H9 (cell line): ENCODE measurements at regions not wholly inside any gene's neighbourhood (a gene's known extent, or its start where the extent isn't known, plus 50 kb on each side); places are given as distances from the start of the nearest gene placed in this dataset.

ENCODE experiments used
- DNase-seq: peaks from one replicate; pipeline ENCODE4 v3.0.0-alpha.2; 2017
- H2AFZ ChIP-seq: one replicate; pipeline ENCODE4 v1.6.1; 2013; ENCODE audit warnings: mild to moderate bottlenecking, low read length, control low read depth, moderate library complexity
- H2AK5ac ChIP-seq: 2 replicates; pipeline ENCODE4 v1.6.1; 2013; ENCODE audit warnings: low read length, control low read depth, mixed read lengths; ENCODE audit not compliant: insufficient read length
- H2BK120ac ChIP-seq: one replicate; pipeline ENCODE4 v1.6.1; 2013; ENCODE audit warnings: low read depth, mild to moderate bottlenecking, low read length, control low read depth, inconsistent platforms; ENCODE audit not compliant: poor library complexity, severe bottlenecking
- H2BK12ac ChIP-seq: 2 replicates; pipeline ENCODE4 v1.6.1; 2013; ENCODE audit warnings: low read length, control low read depth, mixed read lengths, low read depth; ENCODE audit not compliant: insufficient read length
- H2BK15ac ChIP-seq: 2 replicates; pipeline ENCODE4 v1.6.1; 2013; ENCODE audit warnings: low read depth, low read length, control low read depth
- H2BK20ac ChIP-seq: one replicate; pipeline ENCODE4 v1.6.1; 2013; ENCODE audit warnings: low read depth, mild to moderate bottlenecking, low read length, control low read depth, inconsistent platforms; ENCODE audit not compliant: poor library complexity, severe bottlenecking
- H2BK5ac ChIP-seq: 2 replicates; pipeline ENCODE4 v1.6.1; 2013; ENCODE audit warnings: low read length, control low read depth, mixed read lengths; ENCODE audit not compliant: insufficient read length
- H3K14ac ChIP-seq: 2 replicates; pipeline ENCODE4 v1.6.1; 2013; ENCODE audit warnings: low read length, control low read depth; ENCODE audit not compliant: insufficient read depth
- H3K18ac ChIP-seq: 2 replicates; pipeline ENCODE4 v1.6.1; 2013; ENCODE audit warnings: low read depth, mild to moderate bottlenecking, mixed read lengths, low read length, control low read depth; ENCODE audit not compliant: insufficient read length
- H3K23ac ChIP-seq: 2 replicates; pipeline ENCODE4 v1.6.1; 2013; ENCODE audit warnings: low read length, control low read depth, mixed read lengths, low read depth; ENCODE audit not compliant: insufficient read length
- H3K23me2 ChIP-seq: 2 replicates; pipeline ENCODE4 v1.6.1; 2013; ENCODE audit warnings: low read depth, mild to moderate bottlenecking, mixed read lengths, low read length, control low read depth; ENCODE audit not compliant: insufficient read length, poor library complexity, severe bottlenecking
- H3K27ac ChIP-seq: 2 replicates; pipeline ENCODE4 v1.5.1; 2013; ENCODE audit warnings: low read length, control low read depth, mixed read lengths, low read depth; ENCODE audit not compliant: insufficient read length
- H3K27me3 ChIP-seq: 2 replicates; pipeline ENCODE4 v1.6.1; 2013; ENCODE audit warnings: low read length, control low read depth, inconsistent platforms; ENCODE audit not compliant: insufficient read depth
- H3K4ac ChIP-seq: 2 replicates; pipeline ENCODE4 v1.6.1; 2013; ENCODE audit warnings: low read depth, mild to moderate bottlenecking, control low read depth, inconsistent platforms, low read length, moderate library complexity
- H3K4me1 ChIP-seq: 2 replicates; pipeline ENCODE4 v1.6.1; 2013; ENCODE audit warnings: low read length, control low read depth, inconsistent platforms; ENCODE audit not compliant: insufficient read depth
- H3K4me2 ChIP-seq: 2 replicates; pipeline ENCODE4 v1.6.1; 2013; ENCODE audit warnings: low read length, control low read depth, mixed read lengths; ENCODE audit not compliant: insufficient read length, insufficient read depth
- H3K56ac ChIP-seq: 2 replicates; pipeline ENCODE4 v1.6.1; 2013; ENCODE audit warnings: low read depth, mild to moderate bottlenecking, mixed read lengths, low read length, control low read depth; ENCODE audit not compliant: insufficient read length
- H3K79me1 ChIP-seq: 2 replicates; pipeline ENCODE4 v1.6.1; 2013; ENCODE audit warnings: low read depth, mild to moderate bottlenecking, moderate library complexity, low read length, control low read depth, inconsistent platforms; ENCODE audit not compliant: insufficient read depth, poor library complexity, severe bottlenecking
- H3K79me2 ChIP-seq: 2 replicates; pipeline ENCODE4 v1.6.1; 2013; ENCODE audit warnings: low read length, control low read depth, inconsistent platforms; ENCODE audit not compliant: insufficient read depth
- H3K9ac ChIP-seq: 2 replicates; pipeline ENCODE4 v1.6.1; 2013; ENCODE audit warnings: low read length, control low read depth, mixed read lengths; ENCODE audit not compliant: insufficient read length; ENCODE audit errors: extremely low read depth
- H3K9me3 ChIP-seq: one replicate; pipeline ENCODE4 v1.6.1; 2013; ENCODE audit warnings: low read depth, low read length, inconsistent platforms; ENCODE audit not compliant: control insufficient read depth
- H3T11ph ChIP-seq: one replicate; pipeline ENCODE4 v1.6.1; 2013; ENCODE audit warnings: mild to moderate bottlenecking, low read length, control low read depth, inconsistent platforms
- H4K20me1 ChIP-seq: one replicate; pipeline ENCODE4 v1.6.1; 2013; ENCODE audit not compliant: control insufficient read depth, insufficient read length, insufficient read depth
- H4K5ac ChIP-seq: 2 replicates; pipeline ENCODE4 v1.6.1; 2013; ENCODE audit warnings: low read depth, mild to moderate bottlenecking, mixed read lengths, low read length, control low read depth; ENCODE audit not compliant: insufficient read length
- H4K8ac ChIP-seq: replicated peaks from 2 replicates; pipeline ENCODE4 v1.6.1; 2013; ENCODE audit warnings: low read length, control low read depth, mixed read lengths, low read depth; ENCODE audit not compliant: insufficient read length
- H4K91ac ChIP-seq: 2 replicates; pipeline ENCODE4 v1.6.1; 2013; ENCODE audit warnings: low read depth, mild to moderate bottlenecking, moderate library complexity, mixed read lengths, low read length, control low read depth; ENCODE audit not compliant: insufficient read length
- H3K27ac Mint-ChIP-seq, 3 experiments: 2 replicates in 2 of 3; 3 replicates in 1 of 3; pipeline ENCODE4 v1.8.0; 2020 to 2021; ENCODE audit warnings: mixed read lengths in 3 of 3, mild to moderate bottlenecking in 1 of 3, moderate library complexity in 1 of 3
- H3K27me3 Mint-ChIP-seq: 2 replicates; pipeline ENCODE4 v1.8.0; 2021; ENCODE audit warnings: low read depth, mild to moderate bottlenecking, moderate library complexity, mixed read lengths
- H3K36me3 Mint-ChIP-seq, 3 experiments: 2 replicates in 2 of 3; 3 replicates in 1 of 3; pipeline ENCODE4 v1.8.0; 2020 to 2021; ENCODE audit warnings: low read depth in 3 of 3, mixed read lengths in 3 of 3; ENCODE audit not compliant: insufficient read depth in 1 of 3
- H3K4me1 Mint-ChIP-seq, 2 experiments: 2 replicates each; pipeline ENCODE4 v1.8.0; 2020; ENCODE audit warnings: mixed read lengths in 2 of 2
- H3K4me3 Mint-ChIP-seq, 2 experiments: 2 replicates in 1 of 2; 3 replicates in 1 of 2; pipeline ENCODE4 v1.8.0; 2020 to 2021; ENCODE audit warnings: mild to moderate bottlenecking in 2 of 2, mixed read lengths in 2 of 2, moderate library complexity in 1 of 2
- H3K9me3 Mint-ChIP-seq, 2 experiments: 2 replicates in 1 of 2; 3 replicates in 1 of 2; pipeline ENCODE4 v1.8.0; 2020; ENCODE audit warnings: mild to moderate bottlenecking in 2 of 2, mixed read lengths in 2 of 2, moderate library complexity in 1 of 2
- CTCF ChIP-seq: fragments of 200-600 bp; sonication (generic); conservative IDR thresholded peaks from 3 replicates; pipeline ENCODE4 v1.8.0; 2021; ENCODE audit warnings: antibody characterized with exemption, mild to moderate bottlenecking
- WGBS: extraction: QIAGEN DNeasy Blood & Tissue Kit; methylation state at CpG from one replicate; pipeline ENCODE4 v1.1.7; 2013; ENCODE audit warnings: missing lambda C conversion rate, low lambda C conversion rate, mixed read lengths; ENCODE audit not compliant: insufficient read length; ENCODE audit errors: extremely low coverage; 5-methylcytosine and 5-hydroxymethylcytosine counted together

GRCh38 chr12:91424506-91424905, 241.9 kb upstream of the DCN start:
- no peak overlapping the region for H2BK15ac ChIP-seq
- TF ChIP-seq CTCF: no peak
- no peaks in the 10 kb centered on the region for H3K23me2 ChIP-seq
- H3K4me3 Mint-ChIP-seq: no peak overlapping the region
- no peak overlapping the region for H3K4me2 ChIP-seq
- no peaks in the 10 kb centered on the region for H3K9me3 ChIP-seq
- H4K91ac ChIP-seq: no peak overlapping the region
- H4K20me1 ChIP-seq: no peaks in the 10 kb centered on the region
- H3K27me3 ChIP-seq: no peaks in the 10 kb centered on the region
- no peak overlapping the region for H4K5ac ChIP-seq
- no peaks in the 10 kb centered on the region for H3K79me1 ChIP-seq
- no peak for DNase-seq
- no peaks in the 10 kb centered on the region for H3K27me3 Mint-ChIP-seq
- H2AFZ ChIP-seq: no peak overlapping the region
- no peak overlapping the region for H3K4ac ChIP-seq
- H3K27ac Mint-ChIP-seq: no peak overlapping the region
- H3K9me3 Mint-ChIP-seq: no peaks in the 10 kb centered on the region
- H3K36me3 Mint-ChIP-seq: no peaks in the 10 kb centered on the region; a peak in 1 of 7 replicates
- no peak overlapping the region for H2BK120ac ChIP-seq
- no peak overlapping the region for H3K18ac ChIP-seq
- no peaks in the 10 kb centered on the region for H3K4me1 ChIP-seq
- H3K4me1 Mint-ChIP-seq: peaks cover 13 to 25% of the 10 kb centered on the region in 2 experiments
- H3K79me2 ChIP-seq: no peaks in the 10 kb centered on the region
- no peak overlapping the region for H3T11ph ChIP-seq
- no peak overlapping the region for H3K9ac ChIP-seq
- no peak overlapping the region for H2BK5ac ChIP-seq
- H2AK5ac ChIP-seq: no peak overlapping the region
- WGBS: no CpG with 5 or more reads among the region's 2 CpGs
- H3K23ac ChIP-seq: no peak overlapping the region
- no peak overlapping the region for H3K27ac ChIP-seq
- no peak overlapping the region for H3K56ac ChIP-seq
- H3K14ac ChIP-seq: no peak overlapping the region
- no peak overlapping the region for H2BK20ac ChIP-seq
- H4K8ac ChIP-seq: no peak overlapping the region
- H2BK12ac ChIP-seq: no peak overlapping the region
